RCC 7860 (cell line): ENCODE measurements at regions not wholly inside any gene's neighbourhood (a gene's known extent, or its start where the extent isn't known, plus 50 kb on each side); places are given as distances from the start of the nearest gene placed in this dataset.
"Not testable (repeated sequence)": the region's sequence is repeated elsewhere in the genome, so short reads cannot be mapped to it uniquely, and the experiment has no call there.

ENCODE experiments used
- DNase-seq: peaks from one replicate; pipeline ENCODE4 v3.0.0-alpha.2; 2015; ENCODE audit warnings: low spot score
- FAIRE-seq: peaks from 2 replicates; lab custom pipeline; 2012; peaks lifted over from hg19 to GRCh38; lab: Jason Lieb, UNC

- FAIRE-seq = no peak
- no peak for DNase-seq
Observed at GRCh38 chr13:84816567-84817105, 934.4 kb upstream of the SLITRK1 start.

GRCh38 chr13:84812789-84813188 lies 930.5 kb upstream of the SLITRK1 start:
- no peak for FAIRE-seq

GRCh38 chr13:84812078-84812477 lies 929.8 kb upstream of the SLITRK1 start:
- no peak for DNase-seq
- FAIRE-seq = no peak

More at GRCh38 chr13:84812789-84813188, 930.5 kb upstream of the SLITRK1 start:
- DNase-seq = no peak

- FAIRE-seq (no peak), DNase-seq (no peak)
Observed at GRCh38 chr13:84810781-84811180, 928.5 kb upstream of the SLITRK1 start.

GRCh38 chr13:84802073-84802472 lies 919.8 kb upstream of the SLITRK1 start:
- FAIRE-seq = no peak
- DNase-seq = no peak

- DNase-seq (no peak), FAIRE-seq (no peak)
Observed at GRCh38 chr13:84784443-84785153, 902.3 kb upstream of the SLITRK1 start.

- DNase-seq = no peak
- no peak for FAIRE-seq
Observed at GRCh38 chr13:84777316-84777715, 895.0 kb upstream of the SLITRK1 start.

- no peak for DNase-seq
- no peak for FAIRE-seq
Observed at GRCh38 chr13:84776593-84776992, 894.3 kb upstream of the SLITRK1 start.

- not testable (repeated sequence) for DNase-seq, FAIRE-seq
Observed at GRCh38 chr13:84775920-84776319, 893.6 kb upstream of the SLITRK1 start.

GRCh38 chr13:84774111-84774510 lies 891.8 kb upstream of the SLITRK1 start:
- DNase-seq (no peak), FAIRE-seq (no peak)

- no peak for FAIRE-seq
- no peak for DNase-seq
Observed at GRCh38 chr13:84760956-84761355, 878.7 kb upstream of the SLITRK1 start.

- DNase-seq = no peak
Observed at GRCh38 chr13:84749126-84749525, 866.9 kb upstream of the SLITRK1 start.

GRCh38 chr13:84745051-84745551 lies 862.8 kb upstream of the SLITRK1 start:
- FAIRE-seq (no peak), DNase-seq (no peak)

More at GRCh38 chr13:84749126-84749525, 866.9 kb upstream of the SLITRK1 start:
- FAIRE-seq = no peak

GRCh38 chr13:84744203-84744602 lies 861.9 kb upstream of the SLITRK1 start:
- FAIRE-seq = no peak
- DNase-seq = no peak

- no peak for FAIRE-seq
Observed at GRCh38 chr13:84741253-84741652, 859.0 kb upstream of the SLITRK1 start.

GRCh38 chr13:84739021-84739420 lies 856.7 kb upstream of the SLITRK1 start:
- DNase-seq (no peak), FAIRE-seq (no peak)

More at GRCh38 chr13:84741253-84741652, 859.0 kb upstream of the SLITRK1 start:
- DNase-seq = no peak

- FAIRE-seq (no peak), DNase-seq (no peak)
Observed at GRCh38 chr13:84737661-84738060, 855.4 kb upstream of the SLITRK1 start.

- FAIRE-seq (no peak), DNase-seq (no peak)
Observed at GRCh38 chr13:84730376-84730775, 848.1 kb upstream of the SLITRK1 start.

GRCh38 chr13:84705982-84706710 lies 823.9 kb upstream of the SLITRK1 start:
- DNase-seq (no peak), FAIRE-seq (no peak)

- DNase-seq = no peak
- no peak for FAIRE-seq
Observed at GRCh38 chr13:84702174-84702573, 819.9 kb upstream of the SLITRK1 start.

- DNase-seq, FAIRE-seq: not testable (repeated sequence)
Observed at GRCh38 chr13:84697591-84697990, 815.3 kb upstream of the SLITRK1 start.

- DNase-seq (no peak), FAIRE-seq (no peak)
Observed at GRCh38 chr13:84686973-84687372, 804.7 kb upstream of the SLITRK1 start.
